B cell (primary cell): ENCODE measurements at regions not wholly inside any gene's neighbourhood (a gene's known extent, or its start where the extent isn't known, plus 50 kb on each side); places are given as distances from the start of the nearest gene placed in this dataset.

Experiments
- CTCF ChIP-seq: fragments of 200-600 bp; IDR thresholded peaks from one replicate; pipeline ENCODE4 v1.8.0; 2022; ENCODE audit warnings: antibody characterized with exemption, mild to moderate bottlenecking
- EZH2 ChIP-seq: IDR thresholded peaks from 2 replicates; pipeline ENCODE4 v1.6.1; 2012; ENCODE audit warnings: borderline replicate concordance, low read depth, mild to moderate bottlenecking, moderate library complexity, low read length; ENCODE audit not compliant: insufficient read depth, poor library complexity, severe bottlenecking

GRCh38 chr6:67352717-67353116 lies 1282.4 kb upstream of the ADGRB3 start:
- no peak for TF ChIP-seq CTCF
- no peak for TF ChIP-seq EZH2
